Fibroblast of lung (primary cell): ENCODE measurements at regions not wholly inside any gene's neighbourhood (a gene's known extent, or its start where the extent isn't known, plus 50 kb on each side); places are given as distances from the start of the nearest gene placed in this dataset.

ENCODE experiments used
- EZH2 ChIP-seq: IDR thresholded peaks from 2 replicates; pipeline ENCODE4 v1.5.1; 2012; ENCODE audit warnings: low read length, control low read depth, mild to moderate bottlenecking; ENCODE audit errors: missing control alignments
- TF ChIP-seq, protein P1 (sequence below), 2 donors: IDR thresholded peaks in 1 of 2; conservative IDR thresholded peaks in 1 of 2; 1 replicate in 1 of 2; 2 replicates in 1 of 2; pipeline ENCODE4 v1.5.1; 2011 to 2012; ENCODE audit warnings: low read length in 2 of 2, control low read depth in 1 of 2, inconsistent platforms in 1 of 2, low read depth in 1 of 2, mild to moderate bottlenecking in 1 of 2

GRCh38 chr1:193614275-193614674 is 427.9 kb upstream of the B3GALT2 start:
- TF ChIP-seq, protein P1, sequence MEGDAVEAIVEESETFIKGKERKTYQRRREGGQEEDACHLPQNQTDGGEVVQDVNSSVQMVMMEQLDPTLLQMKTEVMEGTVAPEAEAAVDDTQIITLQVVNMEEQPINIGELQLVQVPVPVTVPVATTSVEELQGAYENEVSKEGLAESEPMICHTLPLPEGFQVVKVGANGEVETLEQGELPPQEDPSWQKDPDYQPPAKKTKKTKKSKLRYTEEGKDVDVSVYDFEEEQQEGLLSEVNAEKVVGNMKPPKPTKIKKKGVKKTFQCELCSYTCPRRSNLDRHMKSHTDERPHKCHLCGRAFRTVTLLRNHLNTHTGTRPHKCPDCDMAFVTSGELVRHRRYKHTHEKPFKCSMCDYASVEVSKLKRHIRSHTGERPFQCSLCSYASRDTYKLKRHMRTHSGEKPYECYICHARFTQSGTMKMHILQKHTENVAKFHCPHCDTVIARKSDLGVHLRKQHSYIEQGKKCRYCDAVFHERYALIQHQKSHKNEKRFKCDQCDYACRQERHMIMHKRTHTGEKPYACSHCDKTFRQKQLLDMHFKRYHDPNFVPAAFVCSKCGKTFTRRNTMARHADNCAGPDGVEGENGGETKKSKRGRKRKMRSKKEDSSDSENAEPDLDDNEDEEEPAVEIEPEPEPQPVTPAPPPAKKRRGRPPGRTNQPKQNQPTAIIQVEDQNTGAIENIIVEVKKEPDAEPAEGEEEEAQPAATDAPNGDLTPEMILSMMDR (conservative IDR thresholded peaks at IDR 0.05 in 1 of 2, IDR thresholded peaks at IDR 0.05 in 1 of 2; ENCODE audit: low read depth in 1 of 2, low read length in 2 of 2) = no peak
- TF ChIP-seq EZH2 = no peak
